Naive thymus-derived CD4-positive, alpha-beta T cell (primary cell): ENCODE measurements at regions not wholly inside any gene's neighbourhood (a gene's known extent, or its start where the extent isn't known, plus 50 kb on each side); places are given as distances from the start of the nearest gene placed in this dataset.

Source experiments
- ATAC-seq: fragments of 150-1000 bp; cut with Tn5 transposase; 2 replicates; pipeline ENCODE4 v1.10.0; 2021; ENCODE audit warnings: mild to moderate bottlenecking, moderate library complexity
- CTCF ChIA-PET: fragments of 350-600 bp; sonication (Branson Sonifier 250); formaldehyde crosslinking; loops from one replicate; lab custom pipeline; 2021; ENCODE audit warnings: antibody characterized with exemption; lab: Charles Lee
- POLR2A ChIA-PET: fragments of 350-600 bp; sonication (Branson Sonifier 250); formaldehyde crosslinking; loops from one replicate; lab custom pipeline; 2021; ENCODE audit warnings: antibody characterized with exemption, inconsistent platforms; lab: Charles Lee
- DNase-seq, 9 donors: peaks; one replicate each; pipeline versions ENCODE4 v3.0.0 to v3.0.0-alpha.2; 2020 to 2022; ENCODE audit warnings: mixed read lengths in 1 of 9
- H3K27ac ChIP-seq: one replicate; pipeline ENCODE4 v1.7.0; 2013; ENCODE audit warnings: mild to moderate bottlenecking, low read depth, low read length, moderate library complexity
- H3K27me3 ChIP-seq, 2 donors: one replicate each; pipeline ENCODE4 v1.7.0; 2013; ENCODE audit warnings: low read length in 2 of 2, mild to moderate bottlenecking in 2 of 2, moderate library complexity in 2 of 2; ENCODE audit not compliant: control insufficient read depth in 2 of 2, insufficient read depth in 2 of 2
- H3K36me3 ChIP-seq, 3 experiments: 1 replicate in 2 of 3; 2 replicates in 1 of 3; pipeline ENCODE4 v1.7.0; 2013; ENCODE audit warnings: low read length in 3 of 3, mild to moderate bottlenecking in 3 of 3, moderate library complexity in 1 of 3; ENCODE audit not compliant: insufficient read depth in 3 of 3, control insufficient read depth in 2 of 3
- H3K4me1 ChIP-seq, 2 donors: one replicate each; pipeline ENCODE4 v1.7.0; 2013; ENCODE audit warnings: low read length in 2 of 2, mild to moderate bottlenecking in 2 of 2, moderate library complexity in 1 of 2; ENCODE audit not compliant: control insufficient read depth in 2 of 2, insufficient read depth in 2 of 2
- H3K4me3 ChIP-seq: 2 replicates; pipeline ENCODE4 v1.7.0; 2013; ENCODE audit warnings: mild to moderate bottlenecking, low read length
- H3K9me3 ChIP-seq, 3 experiments: 1 replicate in 2 of 3; 2 replicates in 1 of 3; pipeline ENCODE4 v1.7.0; 2013; ENCODE audit warnings: low read length in 3 of 3; ENCODE audit not compliant: control insufficient read depth in 2 of 3
- H3K27ac Mint-ChIP-seq, 9 donors: one replicate each; pipeline ENCODE4 v1.8.0; 2020 to 2022; ENCODE audit warnings: mixed read lengths in 9 of 9, mild to moderate bottlenecking in 8 of 9, moderate library complexity in 5 of 9, inconsistent platforms in 2 of 9
- H3K27me3 Mint-ChIP-seq, 5 donors: one replicate each; pipeline ENCODE4 v1.8.0; 2021 to 2022; ENCODE audit warnings: mixed read lengths in 5 of 5, mild to moderate bottlenecking in 1 of 5
- H3K36me3 Mint-ChIP-seq, 5 donors: one replicate each; pipeline ENCODE4 v1.8.0; 2020 to 2022; ENCODE audit warnings: mixed read lengths in 5 of 5, mild to moderate bottlenecking in 3 of 5, inconsistent platforms in 1 of 5
- H3K4me1 Mint-ChIP-seq, 7 donors: one replicate each; pipeline ENCODE4 v1.8.0; 2020 to 2022; ENCODE audit warnings: mixed read lengths in 7 of 7, mild to moderate bottlenecking in 3 of 7, inconsistent platforms in 1 of 7
- H3K4me3 Mint-ChIP-seq, 10 donors: one replicate each; pipeline ENCODE4 v1.8.0; 2020 to 2022; ENCODE audit warnings: mild to moderate bottlenecking in 10 of 10, mixed read lengths in 10 of 10, moderate library complexity in 6 of 10, inconsistent platforms in 2 of 10
- H3K9me3 Mint-ChIP-seq, 11 donors: one replicate each; pipeline ENCODE4 v1.8.0; 2020 to 2022; ENCODE audit warnings: mixed read lengths in 11 of 11, mild to moderate bottlenecking in 4 of 11, inconsistent platforms in 1 of 11, moderate library complexity in 1 of 11
- intact Hi-C, 2 donors: fragments of 100-400 bp; cut with micrococcal nuclease; formaldehyde crosslinking; loops; one replicate each; pipeline ENCODE4 v1.15.1; 2023

DNA sequence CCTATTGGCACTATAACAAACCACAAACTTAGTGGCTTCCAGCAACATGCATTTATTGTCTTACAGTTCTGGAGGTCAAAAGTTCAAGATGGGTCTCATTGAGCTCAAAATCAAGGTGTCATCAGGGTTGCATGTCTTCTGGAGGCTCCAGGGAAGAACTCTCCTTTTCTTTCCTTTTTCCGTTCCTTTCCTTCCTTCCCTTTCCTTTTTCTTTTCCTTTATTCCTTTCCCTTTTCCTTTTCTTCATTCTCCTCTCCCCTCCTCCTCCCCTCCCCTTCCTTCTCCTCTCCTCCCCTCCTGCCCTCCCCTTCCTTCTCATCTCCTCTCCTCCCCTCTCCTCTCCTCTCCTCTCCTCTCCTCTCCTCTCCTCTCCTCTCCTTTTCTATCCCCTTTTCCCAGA, 460.2 kb upstream of the CDH4 start:
- intact Hi-C loops, result no loop called here
- Mint-ChIP-seq H3K9me3 (peaks cover 0 to 8% (median 0%) of the 10 kb centered on the region in 11 donors), H3K4me1 (no peaks in the 10 kb centered on the region), H3K4me3 (no peak overlapping the region), H3K27ac (no peak overlapping the region), H3K27me3 (peaks cover 0 to 44% (median 21%) of the 10 kb centered on the region in 5 donors), H3K36me3 (no peaks in the 10 kb centered on the region)
- no peak for DNase-seq
- H3K27me3 ChIP-seq, result no peaks in the 10 kb centered on the region
- no peaks in the 10 kb centered on the region for H3K36me3 ChIP-seq
- no peak for ATAC-seq
- H3K4me3 ChIP-seq, result no peak overlapping the region
- no peaks in the 10 kb centered on the region for H3K4me1 ChIP-seq
- CTCF ChIA-PET, result no interaction called here
- POLR2A ChIA-PET, result no interaction called here
- H3K9me3 ChIP-seq, result no peaks in the 10 kb centered on the region
- H3K27ac ChIP-seq, result no peak overlapping the region

DNA sequence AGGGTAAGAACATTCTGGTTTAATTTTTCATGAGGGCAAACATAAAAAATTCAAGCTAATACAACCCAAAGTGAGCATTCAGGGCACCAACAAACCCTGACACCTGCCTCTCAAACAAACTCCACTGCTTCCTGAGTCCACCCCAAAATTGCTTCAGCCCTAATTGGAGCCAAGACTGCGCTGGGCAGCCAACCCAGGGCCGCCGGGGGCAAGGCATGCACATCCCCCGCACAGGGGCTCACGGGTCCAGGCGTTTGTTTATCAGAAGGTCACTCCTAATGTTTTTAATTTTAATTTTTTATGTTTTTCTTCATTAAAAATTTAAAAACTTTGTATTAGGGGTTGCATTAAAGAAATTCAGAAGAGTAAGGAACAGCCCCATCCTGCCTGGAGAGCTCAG, 459.1 kb upstream of the CDH4 start:
- H3K9me3 ChIP-seq, result no peaks in the 10 kb centered on the region
- Mint-ChIP-seq H3K27me3 (peaks cover 0 to 45% (median 23%) of the 10 kb centered on the region in 5 donors), H3K27ac (no peak overlapping the region), H3K4me3 (no peak overlapping the region), H3K36me3 (no peaks in the 10 kb centered on the region), H3K9me3 (peaks cover 0 to 13% (median 3%) of the 10 kb centered on the region in 11 donors), H3K4me1 (no peaks in the 10 kb centered on the region)
- H3K4me1 ChIP-seq, result no peaks in the 10 kb centered on the region
- H3K36me3 ChIP-seq, result no peaks in the 10 kb centered on the region
- no peak for DNase-seq
- intact Hi-C loops, result no loop called here
- ATAC-seq, result no peak
- H3K27me3 ChIP-seq, result no peaks in the 10 kb centered on the region
- H3K4me3 ChIP-seq, result no peak overlapping the region
- ChIA-PET CTCF (no interaction called here), POLR2A (no interaction called here)
- H3K27ac ChIP-seq, result no peak overlapping the region

DNA sequence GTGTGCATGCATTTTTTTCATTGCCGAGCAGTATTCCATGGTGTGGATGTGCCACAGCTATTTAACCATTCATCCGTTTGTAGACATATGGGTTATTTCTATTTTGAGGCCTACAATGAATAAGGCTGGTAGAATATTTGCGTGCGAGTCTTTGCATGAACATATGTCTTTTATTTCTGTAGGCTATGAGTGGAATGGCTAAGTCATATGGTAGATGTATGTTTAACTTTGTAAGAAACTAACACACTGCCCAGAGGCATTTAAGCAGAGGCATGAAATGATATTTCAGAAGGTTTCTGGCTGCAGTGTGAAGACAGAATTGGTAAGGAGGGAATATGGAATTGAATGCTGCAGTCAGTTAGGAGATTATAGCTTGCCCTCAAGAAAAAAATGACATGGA, 457.4 kb upstream of the CDH4 start:
- peaks cover 0 to 17% (median 4%) of the 10 kb centered on the region in 11 donors for H3K9me3 Mint-ChIP-seq
- H3K4me3 ChIP-seq, result no peak overlapping the region

DNA sequence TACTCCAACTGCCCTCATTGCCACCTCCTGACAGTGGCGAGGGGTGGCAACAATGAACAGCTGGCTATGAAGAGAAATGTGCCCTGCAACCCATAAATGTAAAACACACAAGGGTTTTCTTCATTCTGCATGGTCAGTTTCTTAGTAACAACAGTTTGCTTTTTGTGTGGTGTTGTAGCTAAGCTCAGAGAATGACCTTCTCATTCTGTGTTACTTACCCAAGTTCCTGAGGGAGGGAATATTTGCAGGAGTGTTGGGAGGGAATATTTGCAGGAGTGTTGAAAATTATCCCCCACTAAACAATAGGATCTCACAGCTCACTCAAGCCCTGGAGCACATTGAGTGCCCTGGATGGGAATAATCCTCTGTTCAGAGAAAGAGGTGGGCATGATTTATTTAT, 456.4 kb upstream of the CDH4 start:
- H3K27ac Mint-ChIP-seq, result no peak overlapping the region
- H3K4me1 Mint-ChIP-seq, result no peaks in the 10 kb centered on the region
- peaks cover 3 to 27% (median 6%) of the 10 kb centered on the region in 11 donors for H3K9me3 Mint-ChIP-seq
- H3K36me3 Mint-ChIP-seq, result no peaks in the 10 kb centered on the region
- intact Hi-C loops, result no loop called here
- POLR2A ChIA-PET, result no interaction called here
- no peaks in the 10 kb centered on the region for H3K9me3 ChIP-seq
- no peak overlapping the region for H3K27ac ChIP-seq
- no peak overlapping the region for H3K4me3 Mint-ChIP-seq
- CTCF ChIA-PET, result no interaction called here
- H3K36me3 ChIP-seq, result no peaks in the 10 kb centered on the region
- DNase-seq (no peak), ATAC-seq (no peak)
- H3K27me3 Mint-ChIP-seq, result peaks cover 0 to 29% (median 18%) of the 10 kb centered on the region in 5 donors
- no peaks in the 10 kb centered on the region for H3K4me1 ChIP-seq
- no peak overlapping the region for H3K4me3 ChIP-seq
- no peaks in the 10 kb centered on the region for H3K27me3 ChIP-seq

More for the DNA sequence above, 457.4 kb upstream of the CDH4 start:
- H3K27ac ChIP-seq, result no peak overlapping the region
- POLR2A ChIA-PET, result no interaction called here
- H3K9me3 ChIP-seq, result no peaks in the 10 kb centered on the region
- H3K4me1 Mint-ChIP-seq, result no peaks in the 10 kb centered on the region
- CTCF ChIA-PET, result no interaction called here
- H3K4me1 ChIP-seq, result no peaks in the 10 kb centered on the region
- intact Hi-C loops, result no loop called here
- ATAC-seq, result no peak
- H3K36me3 Mint-ChIP-seq, result no peaks in the 10 kb centered on the region
- H3K36me3 ChIP-seq, result no peaks in the 10 kb centered on the region
- no peak overlapping the region for H3K4me3 Mint-ChIP-seq
- H3K27ac Mint-ChIP-seq, result no peak overlapping the region
- no peak for DNase-seq
- H3K27me3 Mint-ChIP-seq, result peaks cover 0 to 34% (median 18%) of the 10 kb centered on the region in 5 donors
- no peaks in the 10 kb centered on the region for H3K27me3 ChIP-seq

DNA sequence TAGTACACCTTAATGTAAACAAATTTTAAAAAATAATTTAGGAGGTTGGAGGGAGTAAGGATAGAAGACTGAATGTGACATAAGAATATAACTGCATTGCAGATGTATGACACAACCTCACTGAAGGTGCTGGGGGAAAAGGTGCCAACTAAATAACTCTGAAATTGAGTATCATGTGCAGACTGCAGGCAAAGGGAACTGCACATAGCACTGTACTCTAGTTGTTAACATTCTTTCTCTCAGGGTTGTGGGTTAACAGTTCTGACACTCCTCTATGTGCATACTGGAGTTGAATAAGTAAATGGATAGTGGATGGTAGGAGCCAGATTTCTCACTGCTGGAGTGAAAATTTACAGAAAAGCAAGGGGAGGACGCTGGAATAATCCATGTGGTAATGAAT, 451.9 kb upstream of the CDH4 start:
- ChIA-PET POLR2A (no interaction called here), CTCF (no interaction called here)
- ATAC-seq, result no peak
- Histone ChIP-seq H3K36me3 (no peaks in the 10 kb centered on the region), H3K27me3 (no peaks in the 10 kb centered on the region), H3K27ac (no peak overlapping the region), H3K4me3 (no peak overlapping the region), H3K4me1 (no peaks in the 10 kb centered on the region), H3K9me3 (peaks cover 0 to 4% (median 0%) of the 10 kb centered on the region in 3 experiments)
- Mint-ChIP-seq H3K4me1 (peaks cover 0 to 3% (median 0%) of the 10 kb centered on the region in 7 donors), H3K27me3 (peaks cover 0 to 18% (median 4%) of the 10 kb centered on the region in 5 donors), H3K4me3 (no peak overlapping the region), H3K36me3 (no peaks in the 10 kb centered on the region), H3K27ac (no peak overlapping the region), H3K9me3 (peaks cover 3 to 39% (median 9%) of the 10 kb centered on the region in 11 donors)
- intact Hi-C loops, result no loop called here
- no peak for DNase-seq

DNA sequence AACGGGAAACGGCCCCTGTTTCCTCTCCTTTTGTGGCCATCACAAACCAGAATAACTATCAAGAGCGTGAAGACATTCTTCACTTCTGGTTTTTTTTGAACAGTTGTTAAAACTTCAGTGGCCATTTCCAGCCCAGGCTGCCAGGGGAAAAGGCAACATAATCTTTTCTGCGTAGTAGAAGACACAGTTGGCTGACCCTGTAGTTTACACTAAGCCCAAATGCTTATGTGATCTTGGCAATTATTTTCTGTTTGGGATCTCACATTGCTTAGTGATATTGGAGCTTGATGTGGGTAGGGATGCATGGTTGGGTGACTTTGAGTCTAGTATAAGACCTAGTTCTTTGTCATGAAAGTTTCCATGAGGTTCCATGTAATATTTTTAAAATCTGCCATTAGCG, 449.4 kb upstream of the CDH4 start:
- CTCF ChIA-PET, result no interaction called here
- ATAC-seq, result no peak

DNA sequence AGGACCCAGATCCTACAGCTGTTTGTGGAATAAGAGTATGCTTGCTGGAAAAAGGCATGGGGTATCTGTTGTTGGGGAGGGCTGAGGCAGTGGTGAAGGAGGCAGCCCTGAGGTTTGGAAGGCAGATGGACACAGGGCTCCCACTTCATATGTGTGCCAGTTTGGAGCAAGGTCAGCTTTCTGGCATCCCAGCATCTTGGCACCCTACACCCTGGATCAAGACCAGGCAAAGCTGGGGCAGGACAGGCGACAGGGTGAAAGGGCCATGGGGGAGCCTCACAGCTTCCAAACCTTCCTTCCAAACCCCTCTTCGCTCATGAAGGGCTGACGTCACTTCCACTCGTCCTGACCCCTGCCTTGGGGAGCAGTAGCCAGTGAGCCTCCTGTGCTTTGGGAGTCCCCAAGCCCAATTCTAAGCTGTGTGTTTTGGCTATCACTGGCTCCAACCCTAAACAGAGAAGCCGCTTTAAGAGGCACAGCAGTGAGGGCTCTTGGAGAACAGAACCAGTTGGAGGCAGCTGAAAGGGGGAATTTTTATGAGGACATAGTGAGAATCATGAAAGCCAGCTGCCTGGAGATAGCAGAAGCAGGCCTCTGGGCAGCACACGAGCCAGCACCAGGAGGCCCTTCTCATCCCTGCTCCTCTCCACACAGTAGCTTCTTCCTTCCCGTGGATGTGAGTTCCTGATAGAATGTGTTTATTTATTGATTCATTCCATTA, 448.6 kb upstream of the CDH4 start:
- H3K27me3 Mint-ChIP-seq, result peaks cover 0 to 15% (median 0%) of the 10 kb centered on the region in 5 donors
- DNase-seq (no peak), ATAC-seq (no peak)
- ChIA-PET CTCF (no interaction called here), POLR2A (no interaction called here)
- H3K4me1 Mint-ChIP-seq, result peaks cover 0 to 3% (median 0%) of the 10 kb centered on the region in 7 donors
- no peak overlapping the region for H3K4me3 ChIP-seq
- no peak overlapping the region for H3K4me3 Mint-ChIP-seq
- H3K27ac Mint-ChIP-seq, result no peak overlapping the region
- no peak overlapping the region for H3K27ac ChIP-seq
- H3K9me3 ChIP-seq, result peaks cover 0 to 4% (median 0%) of the 10 kb centered on the region in 3 experiments
- H3K36me3 ChIP-seq, result no peaks in the 10 kb centered on the region
- H3K9me3 Mint-ChIP-seq, result peaks cover 3 to 31% (median 6%) of the 10 kb centered on the region in 11 donors
- H3K4me1 ChIP-seq, result no peaks in the 10 kb centered on the region
- intact Hi-C loops, result no loop called here
- no peaks in the 10 kb centered on the region for H3K27me3 ChIP-seq
- H3K36me3 Mint-ChIP-seq, result no peaks in the 10 kb centered on the region

More for the DNA sequence above, 449.4 kb upstream of the CDH4 start:
- H3K9me3 Mint-ChIP-seq, result peaks cover 3 to 36% (median 8%) of the 10 kb centered on the region in 11 donors
- POLR2A ChIA-PET, result no interaction called here
- no peaks in the 10 kb centered on the region for H3K36me3 Mint-ChIP-seq
- no peak overlapping the region for H3K27ac Mint-ChIP-seq
- no peak overlapping the region for H3K4me3 Mint-ChIP-seq
- no peak overlapping the region for H3K27ac ChIP-seq
- H3K9me3 ChIP-seq, result peaks cover 0 to 4% (median 0%) of the 10 kb centered on the region in 3 experiments
- H3K27me3 Mint-ChIP-seq, result peaks cover 0 to 17% (median under 1%) of the 10 kb centered on the region in 5 donors
- DNase-seq, result no peak
- H3K4me3 ChIP-seq, result no peak overlapping the region
- H3K4me1 ChIP-seq, result no peaks in the 10 kb centered on the region
- intact Hi-C loops, result no loop called here
- no peaks in the 10 kb centered on the region for H3K27me3 ChIP-seq
- H3K4me1 Mint-ChIP-seq, result peaks cover 0 to 3% (median 0%) of the 10 kb centered on the region in 7 donors
- no peaks in the 10 kb centered on the region for H3K36me3 ChIP-seq
